Loucy (cell line): ENCODE measurements at regions not wholly inside any gene's neighbourhood (a gene's known extent, or its start where the extent isn't known, plus 50 kb on each side); places are given as distances from the start of the nearest gene placed in this dataset.

Experiments used
- EZH2phosphoT487 ChIP-seq: fragments of 200-600 bp; IDR thresholded peaks from 2 replicates; pipeline ENCODE4 v1.6.1; 2018; ENCODE audit warnings: antibody characterized with exemption, mild to moderate bottlenecking, moderate library complexity, borderline replicate concordance
- TF ChIP-seq, protein P1 (sequence below): fragments of 200-600 bp; sonication (generic); conservative IDR thresholded peaks from 2 replicates; pipeline ENCODE4 v1.5.1; 2014; ENCODE audit warnings: mild to moderate bottlenecking, antibody characterized with exemption, low read length

DNA sequence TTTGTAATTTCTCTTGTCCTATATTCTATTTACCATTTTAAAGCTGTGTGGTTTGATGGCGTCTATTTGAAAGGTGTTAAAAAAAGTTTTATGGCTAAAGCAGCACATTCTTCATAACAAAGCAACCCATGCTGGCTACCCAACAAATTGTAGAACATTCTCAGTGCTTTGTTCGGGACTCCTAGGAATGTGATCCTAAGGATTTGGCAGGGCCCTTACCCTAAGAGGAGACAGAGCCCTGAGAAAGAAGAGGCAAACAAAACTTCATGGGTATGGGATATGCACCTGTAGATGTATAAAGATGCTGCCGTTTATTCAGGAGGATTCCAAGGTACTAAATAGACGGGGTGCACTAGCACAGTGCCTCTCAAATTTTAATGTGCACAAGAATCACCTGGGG is 370.8 kb upstream of the DIPK2B start:
- TF ChIP-seq, protein P1, sequence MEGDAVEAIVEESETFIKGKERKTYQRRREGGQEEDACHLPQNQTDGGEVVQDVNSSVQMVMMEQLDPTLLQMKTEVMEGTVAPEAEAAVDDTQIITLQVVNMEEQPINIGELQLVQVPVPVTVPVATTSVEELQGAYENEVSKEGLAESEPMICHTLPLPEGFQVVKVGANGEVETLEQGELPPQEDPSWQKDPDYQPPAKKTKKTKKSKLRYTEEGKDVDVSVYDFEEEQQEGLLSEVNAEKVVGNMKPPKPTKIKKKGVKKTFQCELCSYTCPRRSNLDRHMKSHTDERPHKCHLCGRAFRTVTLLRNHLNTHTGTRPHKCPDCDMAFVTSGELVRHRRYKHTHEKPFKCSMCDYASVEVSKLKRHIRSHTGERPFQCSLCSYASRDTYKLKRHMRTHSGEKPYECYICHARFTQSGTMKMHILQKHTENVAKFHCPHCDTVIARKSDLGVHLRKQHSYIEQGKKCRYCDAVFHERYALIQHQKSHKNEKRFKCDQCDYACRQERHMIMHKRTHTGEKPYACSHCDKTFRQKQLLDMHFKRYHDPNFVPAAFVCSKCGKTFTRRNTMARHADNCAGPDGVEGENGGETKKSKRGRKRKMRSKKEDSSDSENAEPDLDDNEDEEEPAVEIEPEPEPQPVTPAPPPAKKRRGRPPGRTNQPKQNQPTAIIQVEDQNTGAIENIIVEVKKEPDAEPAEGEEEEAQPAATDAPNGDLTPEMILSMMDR: no peak
- TF ChIP-seq EZH2phosphoT487: no peak
